Activated CD4-positive, alpha-beta T cell treated with anti-CD3 and anti-CD28 coated beads, Interleukin-2, amount 10 ng/mL, durations not matched to agents 24 days and 14 days (primary cell): ENCODE measurements at regions not wholly inside any gene's neighbourhood (a gene's known extent, or its start where the extent isn't known, plus 50 kb on each side); places are given as distances from the start of the nearest gene placed in this dataset.

Experiments used
- DNase-seq: peaks from one replicate; pipeline ENCODE4 v3.0.0; 2022
- H3K27ac Mint-ChIP-seq: one replicate; pipeline ENCODE4 v1.8.0; 2022; ENCODE audit warnings: mild to moderate bottlenecking, mixed read lengths
- H3K27me3 Mint-ChIP-seq: one replicate; pipeline ENCODE4 v1.8.0; 2022; ENCODE audit warnings: mixed read lengths
- H3K36me3 Mint-ChIP-seq: one replicate; pipeline ENCODE4 v1.8.0; 2022; ENCODE audit warnings: low read depth, mild to moderate bottlenecking, mixed read lengths
- H3K4me1 Mint-ChIP-seq: one replicate; pipeline ENCODE4 v1.8.0; 2021; ENCODE audit warnings: mixed read lengths
- H3K4me3 Mint-ChIP-seq: one replicate; pipeline ENCODE4 v1.8.0; 2022; ENCODE audit warnings: mild to moderate bottlenecking, moderate library complexity, mixed read lengths
- H3K9me3 Mint-ChIP-seq: one replicate; pipeline ENCODE4 v1.8.0; 2021; ENCODE audit warnings: mixed read lengths
- intact Hi-C: fragments of 100-400 bp; cut with micrococcal nuclease; formaldehyde crosslinking; loops from one replicate; pipeline ENCODE4 v1.15.1; 2023

GRCh38 chr7:17665029-17665428, 275.3 kb downstream of the SNX13 start:
- no peak for DNase-seq
- no peaks in the 10 kb centered on the region for H3K27me3 Mint-ChIP-seq
- intact Hi-C loops, result no loop called here
- H3K4me3 Mint-ChIP-seq, result no peak overlapping the region
- no peaks in the 10 kb centered on the region for H3K36me3 Mint-ChIP-seq
- H3K27ac Mint-ChIP-seq, result no peak overlapping the region
- H3K9me3 Mint-ChIP-seq, result no peaks in the 10 kb centered on the region
- H3K4me1 Mint-ChIP-seq, result no peaks in the 10 kb centered on the region

- Mint-ChIP-seq H3K36me3 (no peaks in the 10 kb centered on the region), H3K9me3 (no peaks in the 10 kb centered on the region), H3K4me1 (no peaks in the 10 kb centered on the region), H3K27me3 (peaks cover 3% of the 10 kb centered on the region), H3K27ac (no peak overlapping the region), H3K4me3 (no peak overlapping the region)
- DNase-seq, result no peak
- intact Hi-C loops, result no loop called here
These were observed 272.2 kb downstream of the SNX13 start for GRCh38 chr7:17668122-17668521.

GRCh38 chr7:17669204-17669603, 271.1 kb downstream of the SNX13 start:
- peaks cover 3% of the 10 kb centered on the region for H3K27me3 Mint-ChIP-seq
- no peak overlapping the region for H3K27ac Mint-ChIP-seq
- H3K9me3 Mint-ChIP-seq, result no peaks in the 10 kb centered on the region
- H3K4me3 Mint-ChIP-seq, result no peak overlapping the region
- H3K4me1 Mint-ChIP-seq, result no peaks in the 10 kb centered on the region
- no peak for DNase-seq
- no peaks in the 10 kb centered on the region for H3K36me3 Mint-ChIP-seq
- intact Hi-C loops, result no loop called here

- H3K9me3 Mint-ChIP-seq, result no peaks in the 10 kb centered on the region
- no peak for DNase-seq
- peaks cover 6% of the 10 kb centered on the region for H3K27me3 Mint-ChIP-seq
- H3K27ac Mint-ChIP-seq, result no peak overlapping the region
- no peaks in the 10 kb centered on the region for H3K36me3 Mint-ChIP-seq
- intact Hi-C loops, result no loop called here
- no peak overlapping the region for H3K4me3 Mint-ChIP-seq
- H3K4me1 Mint-ChIP-seq, result no peaks in the 10 kb centered on the region
These were observed 268.3 kb downstream of the SNX13 start for GRCh38 chr7:17671956-17672355.

GRCh38 chr7:17672783-17673182, 267.5 kb downstream of the SNX13 start:
- intact Hi-C loops, result no loop called here
- Mint-ChIP-seq H3K27me3 (peaks cover 6% of the 10 kb centered on the region), H3K27ac (no peak overlapping the region), H3K9me3 (no peaks in the 10 kb centered on the region), H3K4me1 (no peaks in the 10 kb centered on the region), H3K4me3 (no peak overlapping the region), H3K36me3 (no peaks in the 10 kb centered on the region)
- no peak for DNase-seq

GRCh38 chr7:17674166-17674942, 265.9 kb downstream of the SNX13 start:
- DNase-seq, result no peak
- Mint-ChIP-seq H3K4me1 (no peaks in the 10 kb centered on the region), H3K9me3 (no peaks in the 10 kb centered on the region), H3K4me3 (no peak overlapping the region), H3K27ac (no peak overlapping the region), H3K36me3 (no peaks in the 10 kb centered on the region), H3K27me3 (peaks cover 12% of the 10 kb centered on the region)
- intact Hi-C loops, result no loop called here

- no peaks in the 10 kb centered on the region for H3K36me3 Mint-ChIP-seq
- no peaks in the 10 kb centered on the region for H3K4me1 Mint-ChIP-seq
- no peak overlapping the region for H3K4me3 Mint-ChIP-seq
- DNase-seq, result no peak
- intact Hi-C loops, result no loop called here
- peaks cover 12% of the 10 kb centered on the region for H3K27me3 Mint-ChIP-seq
- no peaks in the 10 kb centered on the region for H3K9me3 Mint-ChIP-seq
- H3K27ac Mint-ChIP-seq, result no peak overlapping the region
These were observed 265.2 kb downstream of the SNX13 start for GRCh38 chr7:17674943-17675608.

GRCh38 chr7:17677408-17677807, 262.9 kb downstream of the SNX13 start:
- Mint-ChIP-seq H3K4me1 (no peaks in the 10 kb centered on the region), H3K9me3 (no peaks in the 10 kb centered on the region), H3K27me3 (peaks cover 8% of the 10 kb centered on the region), H3K36me3 (no peaks in the 10 kb centered on the region), H3K4me3 (no peak overlapping the region), H3K27ac (no peak overlapping the region)
- intact Hi-C loops, result no loop called here
- DNase-seq, result no peak

- H3K36me3 Mint-ChIP-seq, result no peaks in the 10 kb centered on the region
These were observed 261.4 kb downstream of the SNX13 start for GRCh38 chr7:17678896-17679295.

GRCh38 chr7:17679458-17679857, 260.8 kb downstream of the SNX13 start:
- Mint-ChIP-seq H3K9me3 (no peaks in the 10 kb centered on the region), H3K4me3 (no peak overlapping the region), H3K27ac (no peak overlapping the region), H3K36me3 (no peaks in the 10 kb centered on the region), H3K4me1 (no peaks in the 10 kb centered on the region), H3K27me3 (peaks cover 8% of the 10 kb centered on the region)
- DNase-seq, result no peak
- intact Hi-C loops, result no loop called here

More at GRCh38 chr7:17678896-17679295, 261.4 kb downstream of the SNX13 start:
- Mint-ChIP-seq H3K27me3 (peaks cover 8% of the 10 kb centered on the region), H3K27ac (no peak overlapping the region), H3K4me3 (no peak overlapping the region), H3K9me3 (no peaks in the 10 kb centered on the region), H3K4me1 (no peaks in the 10 kb centered on the region)
- no peak for DNase-seq
- intact Hi-C loops, result no loop called here

GRCh38 chr7:17680026-17680425, 260.3 kb downstream of the SNX13 start:
- Mint-ChIP-seq H3K9me3 (no peaks in the 10 kb centered on the region), H3K27ac (no peak overlapping the region), H3K4me1 (no peaks in the 10 kb centered on the region), H3K4me3 (no peak overlapping the region), H3K27me3 (peaks cover 8% of the 10 kb centered on the region), H3K36me3 (no peaks in the 10 kb centered on the region)
- no peak for DNase-seq
- intact Hi-C loops, result loop anchor here (10.0 kb wide), 1 partner anchor 985 kb away; no protein-coding TSS in a partner anchor

GRCh38 chr7:17680943-17681351, 259.3 kb downstream of the SNX13 start:
- no peak for DNase-seq
- intact Hi-C loops, result loop anchor here (1.0 to 10.0 kb wide), 2 partner anchors 664 to 984 kb away; no protein-coding TSS in a partner anchor
- H3K27me3 Mint-ChIP-seq, result peaks cover 8% of the 10 kb centered on the region
- no peaks in the 10 kb centered on the region for H3K9me3 Mint-ChIP-seq
- no peaks in the 10 kb centered on the region for H3K36me3 Mint-ChIP-seq
- H3K4me3 Mint-ChIP-seq, result no peak overlapping the region
- H3K4me1 Mint-ChIP-seq, result no peaks in the 10 kb centered on the region
- no peak overlapping the region for H3K27ac Mint-ChIP-seq

GRCh38 chr7:17681965-17682364, 258.3 kb downstream of the SNX13 start:
- no peaks in the 10 kb centered on the region for H3K36me3 Mint-ChIP-seq
- intact Hi-C loops, result loop anchor here (1.0 to 10.0 kb wide), 2 partner anchors 663 to 983 kb away; no protein-coding TSS in a partner anchor
- DNase-seq, result no peak
- H3K4me3 Mint-ChIP-seq, result no peak overlapping the region
- no peaks in the 10 kb centered on the region for H3K9me3 Mint-ChIP-seq
- no peaks in the 10 kb centered on the region for H3K4me1 Mint-ChIP-seq
- peaks cover 6% of the 10 kb centered on the region for H3K27me3 Mint-ChIP-seq
- no peak overlapping the region for H3K27ac Mint-ChIP-seq

GRCh38 chr7:17682586-17682985, 257.7 kb downstream of the SNX13 start:
- intact Hi-C loops, result loop anchor here (10.0 kb wide), 1 partner anchor 982 kb away; no protein-coding TSS in a partner anchor
- DNase-seq, result no peak
- H3K4me1 Mint-ChIP-seq, result no peaks in the 10 kb centered on the region

More at GRCh38 chr7:17682586-17682985, 257.7 kb downstream of the SNX13 start:
- Mint-ChIP-seq H3K27ac (no peak overlapping the region), H3K9me3 (no peaks in the 10 kb centered on the region), H3K36me3 (no peaks in the 10 kb centered on the region), H3K4me3 (no peak overlapping the region), H3K27me3 (peaks cover 6% of the 10 kb centered on the region)
